ENCODE measurements at regions not wholly inside any gene's neighbourhood (a gene's known extent, or its start where the extent isn't known, plus 50 kb on each side); places are given as distances from the start of the nearest gene placed in this dataset.

DNA sequence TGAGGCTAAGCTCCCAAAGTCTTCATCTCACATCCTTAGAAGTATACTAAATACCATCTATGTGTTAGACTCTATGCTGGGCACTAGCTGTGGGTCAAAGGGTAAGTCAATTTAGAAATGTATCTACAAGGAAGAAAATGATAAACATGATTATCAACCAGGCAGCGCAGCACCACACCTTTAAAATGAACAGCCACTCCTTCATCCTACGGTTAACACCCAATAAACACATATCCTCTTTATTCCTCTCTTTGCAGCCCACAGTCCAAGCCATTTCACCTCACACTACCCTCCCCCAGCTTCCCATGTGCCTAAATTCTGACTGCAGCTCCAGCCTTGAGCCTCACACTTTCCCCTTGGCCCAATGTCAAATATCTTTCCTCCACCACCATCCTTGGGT is 362.6 kb downstream of the FGFR2 start:
- no peak for DNase-seq (ENCODE audit: low spot score)

DNA sequence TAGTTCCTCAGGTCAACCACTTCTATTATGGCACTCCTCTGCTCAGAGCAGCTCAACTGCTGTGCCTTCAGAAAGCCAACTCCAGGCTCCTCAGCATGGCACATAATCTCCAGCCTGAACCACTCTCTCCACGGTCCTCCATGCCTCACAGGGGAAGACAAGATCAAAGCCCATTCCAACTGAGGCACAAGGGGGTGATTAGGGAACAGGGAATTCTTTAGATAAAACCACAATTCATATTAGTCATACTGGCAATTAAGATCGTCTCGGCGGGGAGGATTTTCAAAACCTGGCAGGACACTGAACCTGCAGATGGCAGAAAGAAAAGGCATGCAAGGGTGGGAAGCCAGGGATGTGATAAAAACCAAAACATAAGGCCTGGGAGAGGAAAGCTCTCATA is 361.6 kb downstream of the FGFR2 start:
- DNase-seq (ENCODE audit: low spot score), result no peak

DNA sequence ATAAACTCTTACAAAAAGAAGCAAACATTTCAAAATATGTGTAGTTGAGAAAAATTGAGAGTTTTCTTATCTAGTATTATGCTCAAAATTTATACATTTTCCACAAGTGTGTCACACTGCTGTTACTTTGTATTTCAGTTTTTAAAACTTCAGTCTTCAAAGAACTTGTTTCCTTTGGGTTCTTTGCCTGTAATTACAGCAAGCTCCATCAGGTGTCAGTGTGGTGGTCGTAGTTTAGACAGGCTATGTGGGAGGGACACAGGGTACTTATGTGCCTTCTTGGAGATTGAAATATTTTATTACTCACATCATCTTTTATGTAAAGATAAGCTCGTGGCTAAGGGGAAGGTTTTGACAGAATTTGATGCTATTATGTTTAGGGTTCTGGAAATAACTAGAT is 360.5 kb downstream of the FGFR2 start:
- DNase-seq (ENCODE audit: low spot score), result no peak

DNA sequence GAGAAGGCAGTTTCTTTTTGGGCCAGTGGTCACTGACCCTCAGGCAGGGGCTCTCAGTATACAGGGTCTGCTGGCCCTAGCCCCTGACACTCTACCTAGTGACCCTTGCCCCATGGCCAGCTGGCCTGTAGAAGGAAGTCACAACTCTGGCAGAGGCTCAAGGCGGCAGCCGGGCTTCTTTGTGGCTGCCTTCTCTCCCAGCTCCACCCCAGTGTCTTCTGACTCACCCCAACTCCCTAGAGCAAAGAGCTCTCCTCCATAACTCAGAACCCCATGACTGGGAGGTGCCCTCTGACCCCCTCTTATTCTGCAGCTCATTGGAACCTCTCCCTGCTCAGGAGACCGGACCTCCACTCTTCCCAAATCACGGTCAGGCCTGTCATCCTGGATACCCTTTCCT is 358.2 kb downstream of the FGFR2 start:
- DNase-seq (ENCODE audit: low spot score), result peak; percentile 54

DNA sequence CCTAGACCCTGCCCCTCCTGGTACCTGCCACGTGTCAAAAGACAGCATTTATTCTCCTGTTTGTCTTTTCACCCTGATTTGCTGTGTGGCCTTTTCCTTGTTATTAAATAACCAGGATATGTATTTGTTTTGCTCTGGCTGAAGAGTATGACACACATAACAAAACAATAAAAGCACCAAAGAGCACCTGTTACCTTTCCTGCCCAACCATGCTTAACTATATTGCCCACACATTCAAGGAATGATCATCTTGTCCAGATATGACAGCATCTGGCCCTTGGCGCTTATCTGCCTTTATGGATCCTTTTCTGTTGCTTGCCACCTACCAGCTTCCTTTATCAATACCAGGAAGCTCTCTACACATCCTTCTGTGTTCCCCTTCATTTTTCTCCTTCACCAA is 357.7 kb downstream of the FGFR2 start:
- DNase-seq (ENCODE audit: low spot score), result no peak

DNA sequence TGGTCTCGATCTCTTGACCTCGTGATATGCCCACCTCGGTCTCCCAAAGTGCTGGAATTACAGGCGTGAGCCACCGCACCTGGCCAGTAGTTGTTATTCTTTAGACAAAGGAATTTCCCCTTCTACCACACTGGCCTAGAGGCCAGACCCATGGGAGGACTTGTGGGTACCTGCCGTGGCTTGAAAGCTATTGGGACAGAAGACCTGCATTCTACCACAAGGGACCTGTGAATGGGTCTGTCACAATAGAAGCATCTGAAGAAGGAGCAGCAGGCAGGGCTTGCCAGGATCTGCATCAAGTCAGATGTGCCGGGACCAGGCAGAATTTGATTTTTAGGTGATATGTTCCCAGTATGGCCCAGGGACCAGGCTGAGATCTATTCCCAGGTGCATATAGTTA is 356.9 kb downstream of the FGFR2 start:
- no peak for DNase-seq (ENCODE audit: low spot score)

DNA sequence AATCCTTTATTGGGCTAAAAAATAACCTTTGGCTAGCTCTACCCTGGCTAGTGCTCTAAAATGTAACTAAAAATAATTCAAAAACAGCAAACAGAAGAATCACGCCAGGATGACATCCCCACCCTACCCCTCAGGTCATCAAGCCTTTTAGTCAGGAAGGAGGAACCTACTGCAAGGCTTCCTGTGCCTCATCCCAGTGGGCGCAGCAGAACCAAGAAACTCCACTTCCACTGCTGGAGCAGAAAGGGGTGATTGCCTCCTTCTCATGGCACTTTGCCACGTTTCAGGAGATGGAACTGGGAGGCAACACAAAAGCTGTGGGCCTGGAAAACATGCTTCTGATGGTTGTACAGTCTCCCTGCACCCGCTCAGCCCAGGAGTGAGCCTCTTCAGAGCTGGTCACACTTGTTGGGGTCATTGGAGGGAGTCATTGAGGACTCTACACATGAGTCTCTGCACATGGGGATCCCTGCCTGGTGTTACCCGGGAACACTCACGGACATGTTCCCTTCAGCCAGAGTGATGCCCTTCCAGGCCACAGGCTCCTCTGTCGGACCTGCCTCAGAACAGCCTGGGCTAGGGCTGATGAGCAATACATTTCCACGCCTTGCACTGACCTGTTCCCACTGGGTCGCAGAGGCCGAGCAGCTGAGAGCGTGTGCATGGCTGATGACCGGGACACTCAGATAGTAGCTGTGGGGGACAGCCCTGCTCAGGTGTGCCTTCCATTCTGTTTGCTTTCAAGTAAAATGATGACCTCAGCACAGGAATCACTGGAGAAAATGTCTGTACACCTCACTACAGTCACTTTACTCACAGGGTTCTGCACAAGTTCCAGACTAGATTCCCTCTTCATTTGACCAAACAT is 355.3 kb downstream of the FGFR2 start:
- no peak for DNase-seq (ENCODE audit: low spot score)

DNA sequence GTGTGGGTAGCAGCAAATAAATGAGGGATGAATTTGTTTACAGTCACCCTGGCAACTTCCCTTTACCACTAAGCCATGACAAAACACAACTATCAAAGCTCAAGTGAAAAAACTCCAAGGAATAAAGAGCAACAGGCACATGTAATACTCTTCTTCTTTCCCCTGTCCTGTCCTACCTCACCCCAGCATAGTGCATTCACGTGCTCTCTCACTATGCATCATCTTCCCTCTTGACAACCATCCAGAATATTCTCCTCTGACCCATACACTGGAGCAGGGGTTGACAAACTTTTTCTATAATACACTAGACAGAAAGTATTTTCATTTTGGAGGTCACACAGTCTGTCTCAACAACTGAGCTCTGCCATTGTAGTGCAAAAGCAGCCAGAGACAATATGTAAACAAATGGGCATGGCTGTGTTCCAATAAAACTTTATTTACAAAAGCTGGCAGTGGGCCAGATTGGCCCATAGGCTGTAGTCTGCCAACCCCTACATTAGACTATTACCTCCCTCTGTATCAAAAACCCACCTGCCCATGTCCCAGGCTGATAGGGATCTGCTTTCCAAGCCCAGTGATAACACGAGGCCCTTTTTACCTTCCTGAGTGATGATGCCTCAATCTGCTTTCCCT is 354.5 kb downstream of the FGFR2 start:
- DNase-seq (ENCODE audit: low spot score), result no peak

DNA sequence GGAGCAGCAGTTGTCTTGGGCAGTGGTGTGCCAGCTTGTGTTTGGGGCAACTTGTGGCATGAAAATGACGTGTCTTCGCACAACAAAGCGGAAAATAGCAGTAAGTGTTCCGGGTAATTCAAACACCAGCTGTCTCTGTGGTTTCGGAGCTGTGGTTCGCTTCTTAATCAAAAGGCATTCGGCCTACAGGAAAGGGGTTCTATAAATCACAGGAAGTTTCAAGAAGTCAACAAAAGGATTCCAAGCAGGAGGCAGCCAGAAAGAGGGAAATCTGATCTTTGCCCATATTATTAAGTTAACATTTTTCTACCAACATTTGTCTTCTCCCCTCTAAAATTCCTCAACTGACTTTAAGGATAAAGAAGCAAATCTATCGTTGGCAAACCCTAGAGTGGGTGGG is 353.4 kb downstream of the FGFR2 start:
- no peak for DNase-seq (ENCODE audit: low spot score)

DNA sequence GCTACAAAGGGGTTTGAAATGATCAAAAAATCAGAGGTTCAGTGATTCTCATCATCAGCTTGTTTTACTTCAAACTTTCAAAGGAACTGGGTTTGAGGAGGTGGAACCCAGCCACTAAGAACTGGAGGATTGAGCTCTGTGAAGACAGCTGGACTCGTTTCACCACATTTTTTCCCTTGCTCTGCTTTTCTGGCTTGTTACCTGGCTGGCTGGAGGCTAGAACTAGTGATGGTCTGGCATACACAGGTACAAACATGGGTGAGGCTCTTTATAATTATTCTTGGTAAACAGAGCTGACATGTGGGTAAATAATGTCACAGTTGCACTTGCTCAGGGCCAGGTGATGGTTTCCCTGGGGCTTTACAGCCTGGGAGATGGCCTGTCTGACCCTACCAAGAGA is 352.5 kb downstream of the FGFR2 start:
- DNase-seq (ENCODE audit: low spot score), result peak; percentile 60

DNA sequence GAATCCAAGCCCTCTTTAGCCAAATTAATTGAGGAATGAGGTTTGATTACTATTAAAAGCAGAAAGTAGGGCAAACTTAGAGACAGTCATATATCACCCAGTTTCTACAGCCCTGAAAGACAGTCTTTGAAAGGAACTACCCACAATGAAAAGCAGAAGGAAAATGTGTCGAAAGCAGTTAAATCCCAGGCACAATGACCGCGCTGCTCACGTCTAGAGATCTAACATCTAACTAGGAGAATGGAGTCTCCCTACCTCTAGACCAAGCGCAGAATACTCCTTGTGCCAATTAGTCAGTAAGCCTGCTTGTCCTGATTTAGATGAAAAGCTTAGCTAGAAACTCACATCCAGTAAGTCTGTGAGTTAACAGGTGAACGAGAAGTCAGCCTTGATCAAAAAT is 350.0 kb downstream of the FGFR2 start:
- DNase-seq (ENCODE audit: low spot score), result no peak

DNA sequence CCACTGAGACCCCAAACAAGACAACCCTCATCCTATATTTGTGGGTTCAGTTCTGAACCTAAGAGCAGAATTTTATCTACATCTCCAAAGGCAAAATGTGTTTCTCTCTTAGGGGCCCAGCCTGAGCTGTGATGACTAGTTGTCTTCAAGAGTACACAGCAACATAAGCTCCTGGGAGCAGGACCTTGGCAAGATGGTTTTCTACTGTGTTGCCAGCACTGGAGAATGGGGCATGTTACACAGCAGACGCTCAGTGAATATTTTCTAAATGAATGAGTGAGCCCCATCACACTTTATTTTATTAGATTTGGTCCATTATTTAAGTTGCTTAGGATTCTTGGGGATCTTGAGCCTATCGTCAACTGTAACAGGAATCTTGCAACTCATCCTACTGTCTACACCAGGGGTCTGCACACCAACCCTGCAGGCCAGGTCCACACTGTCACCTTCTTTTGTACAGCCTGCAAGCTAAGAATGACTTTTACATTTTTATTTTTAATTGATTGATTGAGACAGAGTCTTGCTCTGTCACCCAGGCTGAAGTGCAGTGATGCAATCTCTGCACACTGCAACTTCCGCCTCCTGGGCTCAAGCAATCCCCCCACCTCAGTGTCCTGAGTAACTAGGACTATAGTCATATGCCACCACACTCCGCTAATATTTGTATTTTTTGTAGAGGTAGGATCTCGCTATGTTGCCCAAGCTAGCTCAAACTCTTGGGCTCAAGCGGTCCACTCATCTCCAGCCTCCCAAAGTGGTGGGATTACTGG is 347.1 kb downstream of the FGFR2 start:
- no peak for DNase-seq (ENCODE audit: low spot score)

DNA sequence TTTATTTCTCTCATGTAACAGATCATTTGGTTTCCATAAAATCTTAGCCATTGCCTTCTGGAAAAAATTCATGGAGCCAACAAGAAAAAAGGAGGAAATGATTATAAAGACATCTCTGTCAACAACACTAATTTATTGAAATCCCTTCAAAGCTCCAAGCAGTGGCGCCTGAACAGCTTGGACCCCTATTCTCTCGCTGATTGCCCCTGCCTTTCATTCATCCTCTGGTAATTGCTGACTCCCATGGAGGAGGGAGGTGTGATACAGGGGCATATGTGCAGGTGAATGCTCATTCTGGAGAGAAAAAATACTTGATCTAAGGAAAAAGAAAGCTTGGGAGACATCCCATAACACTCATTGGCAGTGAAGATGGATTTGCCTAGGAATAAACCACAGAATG is 345.5 kb downstream of the FGFR2 start:
- DNase-seq (ENCODE audit: low spot score), result no peak

DNA sequence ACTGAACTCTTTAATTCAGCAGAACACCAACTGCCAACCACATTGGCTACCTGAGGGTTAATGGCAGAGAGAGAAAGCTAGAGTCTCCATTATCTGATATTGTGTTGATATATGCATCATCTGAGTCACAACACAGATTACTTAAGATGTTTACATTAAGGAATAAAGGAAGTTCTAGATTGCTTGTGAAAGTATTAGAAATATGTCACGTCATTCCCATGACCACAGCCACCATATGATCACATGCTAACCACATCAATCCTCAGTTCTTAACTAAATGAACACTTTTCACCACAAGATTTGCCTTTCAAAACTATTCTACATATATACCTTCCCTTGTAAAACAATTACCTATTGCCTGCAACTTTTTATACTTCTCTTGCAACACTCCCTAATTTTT is 337.9 kb downstream of the FGFR2 start:
- no peak for DNase-seq (ENCODE audit: low spot score)

DNA sequence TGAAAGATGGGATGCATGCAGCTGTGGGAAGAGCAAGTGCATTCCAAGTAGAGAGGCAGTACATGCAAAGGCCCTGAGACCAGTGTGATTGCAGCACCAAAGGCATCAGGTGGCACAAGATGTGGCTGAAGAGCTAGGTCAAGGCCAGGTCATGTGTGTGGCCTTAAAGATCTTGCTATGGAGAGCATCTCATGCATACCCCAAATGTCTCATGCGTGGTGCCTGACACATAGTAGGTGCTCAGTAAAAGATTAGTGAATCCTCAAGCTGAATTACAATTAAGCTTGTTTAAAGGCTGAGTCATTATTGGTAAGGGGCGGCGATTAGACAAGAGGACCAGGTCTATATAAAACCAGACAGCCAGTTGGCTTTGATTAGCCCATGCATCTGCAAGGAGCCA is 336.6 kb downstream of the FGFR2 start:
- DNase-seq (ENCODE audit: low spot score), result no peak

DNA sequence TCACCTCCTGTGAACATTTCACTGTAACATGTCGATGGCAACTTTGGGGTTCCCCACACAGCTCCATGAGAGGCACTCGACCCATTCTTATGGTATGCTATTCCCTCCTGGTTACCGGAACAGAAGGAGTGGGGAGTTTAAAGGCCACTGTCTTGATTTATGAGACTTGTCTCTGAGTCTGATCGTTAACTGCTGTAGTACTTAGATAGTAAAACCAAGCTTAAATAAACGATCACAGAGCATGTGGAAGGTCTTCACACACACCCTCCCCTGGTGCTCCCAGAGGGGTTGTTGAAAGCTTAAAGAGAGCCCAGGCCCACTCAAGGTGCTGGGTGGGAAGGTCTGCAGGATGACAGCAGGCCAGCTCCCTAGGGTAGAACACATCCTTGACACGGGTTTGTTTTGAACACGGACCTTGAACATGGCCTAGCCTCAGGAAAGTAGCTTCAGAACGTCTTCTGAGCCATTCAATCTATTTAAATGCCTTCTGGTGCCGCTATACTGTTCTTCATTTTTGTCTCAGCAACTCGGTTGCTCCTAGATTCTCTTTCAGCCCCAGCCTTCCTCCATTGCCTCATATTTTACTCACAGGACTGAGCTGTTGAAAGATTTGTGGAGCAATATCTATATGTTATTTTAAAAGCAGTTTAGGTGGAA is 335.3 kb downstream of the FGFR2 start:
- DNase-seq (ENCODE audit: low spot score), result no peak

DNA sequence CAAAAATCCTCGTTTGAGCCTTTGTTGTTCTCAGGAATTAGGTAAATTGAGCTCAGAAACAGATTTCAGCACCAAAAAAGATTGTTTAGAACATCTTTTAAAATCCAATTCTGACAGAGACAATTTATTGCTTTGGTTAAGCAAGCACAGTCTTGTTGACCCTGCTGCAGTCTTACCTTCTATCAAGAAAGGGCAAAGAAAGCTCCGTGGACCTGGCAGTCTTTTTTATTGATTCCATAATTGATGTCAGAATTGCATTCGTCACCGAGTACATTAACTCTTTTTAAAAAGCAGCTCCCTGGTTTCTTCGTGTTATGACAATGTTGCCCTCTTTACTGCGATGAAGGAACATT is 334.8 kb downstream of the FGFR2 start:
- no peak for DNase-seq (ENCODE audit: low spot score)

DNA sequence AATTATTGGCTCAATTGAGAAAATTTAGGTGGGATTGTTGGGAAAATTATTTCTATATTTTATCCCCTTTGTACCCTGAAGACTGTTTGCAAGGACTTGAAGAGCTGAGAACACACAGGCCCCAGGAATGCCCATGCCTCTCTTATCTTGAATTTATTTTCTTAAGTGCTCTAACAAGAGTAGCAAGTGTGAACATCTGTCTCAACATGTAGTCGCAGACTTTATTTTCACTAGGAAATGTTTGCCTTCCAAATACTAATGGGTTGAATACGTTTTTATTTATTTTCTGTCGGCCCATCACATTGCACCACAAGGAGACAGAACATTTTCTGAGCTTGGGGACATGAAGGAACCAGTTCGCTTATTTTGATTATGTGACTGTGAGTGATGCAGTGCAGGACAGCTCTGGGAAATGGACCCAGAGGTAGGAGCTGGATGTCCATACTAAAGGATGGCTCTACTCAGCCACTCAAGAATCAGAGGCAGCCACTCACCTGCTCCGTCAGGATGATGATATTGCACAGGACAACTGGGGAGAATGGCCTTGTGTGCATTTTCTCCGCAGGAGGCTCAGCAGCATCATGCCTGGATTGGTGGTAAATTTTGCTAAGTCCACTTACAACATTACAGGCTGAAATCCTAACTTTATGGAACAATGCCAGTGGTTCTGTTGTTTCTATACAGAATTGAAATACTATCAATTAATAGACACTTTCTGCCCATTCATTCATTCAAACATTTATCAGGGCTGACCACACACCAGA is 332.7 kb downstream of the FGFR2 start:
- DNase-seq (ENCODE audit: low spot score), result no peak

DNA sequence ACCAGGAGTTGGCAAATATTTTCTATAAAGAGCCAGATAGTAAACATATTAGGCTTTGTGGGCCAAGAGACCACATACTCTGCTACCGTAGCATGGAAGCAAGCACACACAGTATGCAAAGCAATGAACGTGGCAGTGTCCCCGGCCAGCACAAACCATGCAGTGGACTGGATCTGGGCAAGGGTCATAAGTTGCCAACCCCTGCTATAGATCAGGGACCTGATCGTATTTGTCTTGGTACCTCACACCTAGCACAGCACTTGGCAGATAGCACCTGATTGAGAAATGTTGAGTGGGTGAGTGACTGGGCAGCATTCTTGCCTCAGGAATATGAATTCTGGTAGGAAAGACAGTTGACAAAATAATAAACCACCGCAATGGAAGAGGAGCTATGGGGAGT is 331.9 kb downstream of the FGFR2 start:
- no peak for DNase-seq (ENCODE audit: low spot score)

DNA sequence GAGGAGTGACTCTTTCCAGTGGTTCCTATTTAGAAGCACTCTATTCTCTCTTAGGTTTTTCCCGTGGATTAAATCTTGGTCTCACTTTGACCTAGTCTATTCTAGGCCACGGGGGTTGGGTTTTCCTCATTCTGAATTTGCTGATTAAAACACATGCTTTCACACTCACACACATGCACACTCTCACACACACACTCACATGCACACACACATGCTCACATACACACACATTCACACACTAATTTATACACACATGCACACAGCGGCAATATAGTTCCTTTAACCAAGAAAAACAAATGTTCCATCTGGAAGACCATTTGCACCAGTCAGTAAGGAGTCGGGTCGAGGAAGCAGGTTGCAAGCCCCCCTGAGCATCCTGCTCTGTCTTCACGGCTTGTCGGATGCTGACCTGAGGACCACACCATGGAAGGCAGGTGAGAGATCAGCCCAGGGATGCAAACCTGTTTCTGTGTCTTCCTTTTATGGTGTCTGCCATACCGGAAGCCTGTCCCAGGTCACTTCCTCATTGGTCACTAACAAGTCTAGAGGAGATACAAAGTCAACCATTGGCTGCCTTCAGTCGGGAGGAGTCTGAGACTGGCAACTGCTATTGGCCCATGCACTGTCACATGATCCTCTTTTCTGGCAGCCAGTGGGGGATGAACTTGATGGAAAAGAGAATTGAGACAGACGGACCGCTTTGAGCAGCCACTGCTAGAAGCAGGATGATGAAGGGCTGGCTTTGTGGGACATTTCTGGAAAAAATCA is 330.8 kb downstream of the FGFR2 start:
- DNase-seq (ENCODE audit: low spot score), result no peak

DNA sequence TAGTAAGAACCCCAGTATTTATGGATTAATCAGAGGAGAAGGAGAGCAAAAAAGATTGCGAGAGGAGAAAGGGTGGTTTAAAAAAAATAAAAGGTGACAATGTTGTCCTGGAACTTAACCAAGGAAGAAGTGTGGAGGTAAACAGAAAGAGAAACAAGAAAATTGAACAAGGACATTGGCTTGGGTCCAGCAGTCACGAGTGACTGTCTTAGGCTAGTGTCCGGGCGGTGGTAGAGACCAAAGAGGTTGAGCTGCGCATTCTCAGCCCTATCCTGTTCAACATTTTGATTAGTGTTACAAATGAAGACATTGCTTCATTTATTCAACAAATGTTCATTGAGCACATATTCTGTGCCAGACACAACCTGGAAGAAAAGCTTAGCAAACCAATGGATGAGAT is 329.9 kb downstream of the FGFR2 start:
- DNase-seq (ENCODE audit: low spot score), result no peak
